HG03064 (cell line): ENCODE measurements at regions not wholly inside any gene's neighbourhood (a gene's known extent, or its start where the extent isn't known, plus 50 kb on each side); places are given as distances from the start of the nearest gene placed in this dataset.
"Not testable (repeated sequence)": the region's sequence is repeated elsewhere in the genome, so short reads cannot be mapped to it uniquely, and the experiment has no call there.

Source experiments
- ATAC-seq: cut with Tn5 transposase; IDR thresholded peaks from one replicate; pipeline ENCODE4 v1.9.1; 2021; ENCODE audit warnings: low read depth; ENCODE audit not compliant: unreplicated experiment

DNA sequence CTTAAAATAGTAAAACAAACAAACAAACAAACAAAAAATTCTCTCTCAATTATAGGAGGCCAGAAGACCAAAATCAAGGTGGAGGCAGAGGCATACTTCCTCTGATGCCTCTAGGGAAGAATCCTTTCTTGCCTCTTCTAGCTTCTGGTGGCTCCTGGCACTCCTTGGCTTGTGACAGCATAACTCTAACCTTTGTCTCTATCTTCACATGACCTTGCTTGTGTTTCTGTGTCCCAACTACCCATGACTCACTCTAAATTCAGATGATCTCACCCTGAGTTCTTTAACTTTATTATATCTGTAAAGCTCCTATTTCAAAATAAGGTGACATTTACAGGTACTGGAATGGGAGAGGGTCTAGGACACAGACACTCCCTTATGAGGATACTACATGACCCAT lies 88.3 kb upstream of the ANTXRL start:
- ATAC-seq, result no peak

DNA sequence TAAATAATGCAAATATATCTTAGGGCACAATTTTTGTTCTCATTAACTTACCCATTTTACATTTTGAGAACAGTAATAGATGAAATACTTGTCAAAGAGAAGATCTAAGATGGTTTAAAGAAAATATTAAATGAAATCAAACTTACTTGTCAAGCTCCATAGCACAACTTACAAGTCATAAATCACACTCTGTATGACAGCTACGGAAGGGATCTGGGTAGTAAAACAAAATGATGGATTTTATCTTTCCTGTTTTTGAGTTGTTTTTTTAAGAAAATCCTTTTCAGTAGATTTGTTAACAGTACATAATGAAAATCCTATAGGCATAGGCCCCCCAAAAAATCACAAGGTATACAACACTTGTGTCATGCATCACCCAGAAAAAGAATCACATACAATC lies 84.4 kb upstream of the ANTXRL start:
- ATAC-seq, result not testable (repeated sequence)

DNA sequence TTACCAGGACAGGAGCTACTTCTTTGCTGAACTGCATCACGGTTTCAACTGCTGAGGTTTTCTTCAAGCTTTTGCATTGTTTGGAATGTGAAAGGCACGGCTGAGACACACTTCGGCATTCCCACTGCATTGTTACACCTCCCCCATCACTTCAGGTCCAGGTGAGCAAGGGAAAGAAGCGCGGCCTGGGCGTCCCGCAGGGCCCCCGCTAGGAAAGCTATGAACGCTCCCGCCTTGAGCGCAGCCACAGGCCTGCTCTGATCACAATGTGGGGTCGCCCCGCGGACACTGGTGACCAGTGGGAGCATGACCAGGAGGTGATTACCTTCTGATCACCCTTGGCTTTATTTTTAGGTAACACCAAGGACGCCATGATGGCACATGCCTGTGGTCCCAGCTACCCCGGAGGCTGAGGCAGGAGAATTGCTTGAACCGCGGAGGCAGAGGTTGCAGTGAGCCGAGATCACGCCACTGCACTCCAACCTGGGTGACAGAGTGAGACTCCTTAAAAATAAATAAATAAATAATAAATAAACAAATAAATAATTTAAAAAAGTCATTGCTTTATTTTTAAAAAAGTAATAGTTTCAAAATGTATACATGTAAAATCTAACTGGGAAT lies 82.2 kb upstream of the ANTXRL start:
- not testable (repeated sequence) for ATAC-seq

DNA sequence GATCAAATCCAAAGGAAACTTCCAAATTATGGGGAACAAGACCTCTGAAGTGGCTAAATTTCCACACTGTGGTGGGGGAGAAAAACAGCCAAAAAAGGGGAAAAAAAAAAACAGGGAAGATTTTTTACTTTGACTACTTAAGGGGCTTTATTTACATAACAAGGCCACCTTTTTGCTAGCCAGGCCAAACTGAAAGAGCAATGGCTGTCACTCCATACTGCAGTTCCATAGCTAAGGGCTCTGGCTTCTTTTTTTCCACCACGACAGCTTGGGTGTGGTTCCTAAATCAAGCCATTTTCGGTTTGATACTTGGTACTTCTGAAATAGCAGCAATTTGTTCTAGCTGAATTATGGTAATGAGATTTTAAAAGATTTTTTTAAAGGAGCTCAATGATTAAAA lies 76.4 kb upstream of the ANTXRL start:
- ATAC-seq, result not testable (repeated sequence)

DNA sequence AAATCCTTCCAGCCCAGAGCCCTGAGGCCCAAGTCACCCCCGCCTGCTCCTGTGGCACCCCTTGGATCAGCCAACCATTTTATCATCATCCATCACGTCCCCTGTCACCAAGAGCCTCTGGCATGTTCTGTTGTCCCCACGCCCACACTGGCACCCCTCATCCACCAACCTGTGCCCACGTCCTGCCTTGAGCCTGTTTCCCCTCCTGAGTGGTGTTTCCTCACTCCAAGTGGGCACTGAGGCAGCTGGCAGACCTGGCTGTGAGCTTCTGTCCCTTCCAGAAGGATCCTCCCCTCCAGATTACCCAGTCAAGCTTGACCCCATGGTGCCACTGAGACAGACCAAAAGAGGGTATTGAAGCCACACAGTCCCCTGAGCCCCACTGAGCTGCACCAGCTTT lies 71.4 kb upstream of the ANTXRL start:
- no peak for ATAC-seq

DNA sequence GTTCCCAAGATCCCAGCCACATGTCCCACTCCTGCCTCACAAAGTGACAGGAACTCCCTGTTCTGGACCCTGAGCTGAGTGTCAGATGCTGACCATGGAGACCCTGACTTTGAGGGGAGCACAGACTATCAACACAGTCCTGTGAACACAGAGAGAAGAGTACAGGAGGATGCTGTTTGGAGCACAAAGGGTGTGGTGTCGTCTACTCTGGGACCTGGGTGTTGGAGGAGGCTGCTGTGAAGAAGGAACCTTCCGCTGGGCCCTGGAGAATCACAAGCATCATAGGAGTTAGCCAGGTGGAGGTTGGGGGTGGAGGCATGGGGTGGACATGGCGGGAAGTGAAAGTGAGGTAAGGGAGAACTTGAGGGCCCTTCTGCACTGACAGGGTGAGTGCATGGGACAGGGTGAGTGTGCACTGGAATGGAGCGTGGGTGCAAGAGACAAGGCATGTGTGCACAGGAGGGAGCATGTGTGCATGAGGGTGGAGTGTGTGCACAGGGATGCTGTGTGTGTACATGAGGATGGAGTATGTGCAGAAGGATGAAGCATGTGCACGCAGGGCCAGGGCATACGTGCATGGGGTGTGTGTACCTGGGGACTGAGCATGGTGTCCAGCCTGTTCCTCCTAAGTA lies 70.7 kb upstream of the ANTXRL start:
- no peak for ATAC-seq

DNA sequence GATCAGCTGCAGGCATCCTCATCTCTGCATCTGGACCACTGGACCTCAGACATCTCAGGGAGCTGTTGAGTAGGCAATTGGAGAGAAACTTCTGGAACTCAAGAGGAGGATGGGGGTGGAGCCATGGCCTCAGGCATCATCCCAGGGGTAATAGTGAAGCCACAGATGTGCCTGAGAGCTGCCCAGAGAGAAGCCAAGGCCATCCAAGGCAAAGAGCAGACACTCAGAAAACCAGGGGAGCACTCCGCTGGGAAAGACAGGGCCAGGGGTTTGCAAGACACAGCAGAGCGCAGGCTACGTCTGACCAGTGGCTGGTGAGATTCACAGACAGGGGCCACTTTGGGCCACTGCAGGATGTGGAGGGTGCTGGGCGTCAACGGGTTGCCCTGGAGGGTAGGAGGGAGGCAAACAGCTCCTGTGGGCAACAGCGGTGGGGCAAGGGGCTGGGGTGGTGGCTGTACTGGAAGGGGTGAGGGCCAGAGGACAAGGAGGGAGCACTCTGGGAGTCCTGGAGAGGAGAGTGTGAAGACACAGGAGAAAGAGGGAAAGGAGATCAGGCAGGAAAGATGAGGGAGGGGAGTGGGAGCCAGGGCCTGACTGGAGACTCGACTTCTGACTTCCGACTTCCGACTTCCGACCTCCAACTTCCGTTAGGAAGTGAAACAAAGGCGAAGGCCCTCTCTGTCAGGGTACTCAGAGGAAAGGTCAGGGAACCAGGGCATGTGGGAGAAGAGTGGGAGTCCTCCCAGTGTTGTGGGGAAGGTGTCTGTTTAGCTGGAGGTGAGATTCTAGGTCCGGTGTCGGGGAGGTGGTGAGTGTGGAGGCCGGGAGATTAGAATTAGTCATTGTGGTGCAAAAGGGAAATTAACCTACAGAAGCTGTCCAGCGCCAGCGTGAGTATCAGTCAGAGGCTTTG lies 69.7 kb upstream of the ANTXRL start:
- ATAC-seq, result no peak

DNA sequence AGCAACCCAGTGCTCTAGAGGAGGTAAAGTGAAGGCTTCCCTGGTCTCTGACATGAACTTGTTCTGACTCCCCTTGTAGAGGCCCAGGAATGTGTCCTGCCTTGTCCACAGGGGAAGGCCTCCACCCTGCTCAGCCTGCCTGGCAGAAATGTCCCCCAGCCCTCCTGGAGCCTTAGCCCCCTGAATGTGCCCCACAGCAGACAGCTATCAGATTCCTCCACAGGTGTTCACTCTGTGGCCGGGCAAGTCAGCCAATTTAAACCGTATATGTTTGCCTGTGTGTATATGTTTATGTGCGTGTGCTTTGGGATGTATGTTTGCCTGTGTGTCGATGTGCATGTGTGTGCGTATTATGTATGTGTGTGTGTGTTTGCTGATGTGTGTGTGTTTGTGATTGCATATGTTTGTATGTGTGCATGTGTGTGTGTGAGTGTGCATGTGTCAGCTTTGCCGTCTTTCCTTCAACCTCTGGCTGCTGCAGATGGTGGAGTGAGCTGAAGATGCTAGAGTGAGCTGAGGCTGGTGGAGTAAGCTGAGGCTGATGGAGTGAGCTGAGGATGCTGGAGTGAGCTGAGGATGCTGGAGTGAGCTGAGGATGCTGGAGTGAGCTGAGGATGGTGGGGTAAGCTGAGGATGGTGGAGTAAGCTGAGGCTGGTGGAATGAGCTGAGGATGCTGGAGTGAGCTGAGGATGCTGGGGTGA lies 68.9 kb upstream of the ANTXRL start:
- ATAC-seq, result no peak

DNA sequence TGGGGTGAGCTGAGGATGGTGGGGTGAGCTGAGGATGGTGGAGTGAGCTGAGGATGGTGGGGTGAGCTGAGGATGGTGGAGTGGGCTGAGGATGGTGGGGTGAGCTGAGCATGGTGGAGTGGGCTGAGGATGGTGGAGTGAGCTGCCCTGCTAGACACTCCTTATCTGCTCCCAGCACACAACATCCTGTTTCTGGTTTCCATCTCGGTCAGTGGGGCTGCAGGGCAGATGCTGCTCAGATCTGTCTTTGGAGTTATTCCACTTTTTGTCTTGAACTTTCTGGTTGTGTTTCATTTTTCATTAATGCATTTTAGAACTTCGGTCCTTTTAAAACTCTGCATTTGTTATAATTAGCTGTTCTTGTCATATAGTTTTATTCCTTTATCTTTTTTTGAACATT lies 67.9 kb upstream of the ANTXRL start:
- ATAC-seq, result no peak

DNA sequence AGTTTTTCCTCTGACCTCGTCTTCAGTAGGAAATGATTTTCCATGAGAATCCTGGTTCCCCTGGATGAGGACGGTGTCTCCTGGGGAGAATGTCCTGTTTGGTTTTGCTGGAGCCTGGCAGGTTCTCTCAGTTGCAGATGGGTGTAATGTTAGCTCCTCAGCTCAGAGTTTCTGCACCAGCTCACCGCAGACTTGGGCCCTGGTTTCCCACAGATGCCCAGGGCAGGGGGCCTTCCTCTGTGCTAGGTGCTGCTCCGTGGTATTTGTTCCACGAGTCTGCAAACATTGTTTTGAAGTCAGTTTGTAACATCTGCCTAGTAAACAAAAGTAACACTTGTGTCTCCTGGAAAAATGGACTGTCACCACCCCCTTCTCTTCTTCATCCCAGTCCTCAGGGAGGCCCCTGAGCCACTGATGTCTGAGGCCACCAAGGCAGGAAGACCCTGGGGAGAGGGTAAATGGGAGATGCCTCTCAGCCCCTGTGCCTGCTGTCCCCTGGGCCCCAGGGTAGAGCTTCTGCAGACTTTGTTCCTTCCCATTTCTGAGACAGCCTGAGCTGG lies 67.3 kb upstream of the ANTXRL start:
- ATAC-seq, result not testable (repeated sequence)

DNA sequence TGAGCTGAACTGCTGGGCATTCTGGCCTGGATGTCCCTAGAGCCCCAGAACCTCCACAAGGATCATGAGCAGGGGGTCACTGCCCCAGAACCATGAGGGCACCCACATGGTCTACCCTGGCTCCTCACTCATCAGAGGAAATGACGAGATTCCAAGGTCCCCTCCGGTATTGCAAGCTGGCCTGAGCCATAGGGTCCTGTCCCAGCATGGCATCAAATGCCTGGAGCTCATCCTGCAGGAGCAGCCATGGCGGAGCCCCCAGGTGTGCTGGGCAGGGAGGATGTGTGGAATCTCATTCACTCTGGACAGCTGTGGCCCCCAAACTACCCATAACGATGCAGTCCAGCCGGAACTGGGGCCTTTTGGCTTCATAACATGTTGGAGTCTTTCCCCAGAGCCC lies 66.6 kb upstream of the ANTXRL start:
- no peak for ATAC-seq

DNA sequence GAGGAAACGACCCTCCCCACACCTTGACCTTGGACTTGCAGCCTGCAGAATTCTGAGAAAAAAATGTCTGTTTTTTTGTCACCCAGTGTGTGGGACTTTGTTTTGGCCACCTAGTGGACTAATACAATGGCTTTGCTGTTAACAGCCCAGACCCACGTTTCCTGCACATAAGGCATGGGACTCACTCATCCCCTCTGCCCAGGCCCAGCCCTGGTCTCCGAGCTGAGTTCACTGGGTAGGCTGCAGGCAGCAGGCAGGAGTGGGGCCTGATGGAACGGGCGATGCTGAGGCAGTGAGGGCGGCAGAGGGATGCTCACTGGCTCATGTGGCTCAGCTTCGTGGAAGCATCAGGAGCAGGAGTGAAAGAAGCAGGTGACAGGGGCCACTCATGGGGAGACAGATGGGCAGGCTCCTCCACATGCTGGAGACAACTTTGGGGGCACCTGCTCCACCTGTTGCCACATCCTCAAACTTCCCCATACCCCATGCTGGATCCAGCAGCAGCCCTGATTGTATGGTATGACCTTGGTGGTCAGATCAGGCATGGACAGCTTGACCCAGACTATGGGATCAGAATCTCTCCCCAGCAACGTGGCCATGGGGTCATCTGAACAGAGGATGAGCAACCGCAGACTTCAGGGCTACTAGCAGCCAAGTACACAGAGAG lies 65.8 kb upstream of the ANTXRL start:
- no peak for ATAC-seq

DNA sequence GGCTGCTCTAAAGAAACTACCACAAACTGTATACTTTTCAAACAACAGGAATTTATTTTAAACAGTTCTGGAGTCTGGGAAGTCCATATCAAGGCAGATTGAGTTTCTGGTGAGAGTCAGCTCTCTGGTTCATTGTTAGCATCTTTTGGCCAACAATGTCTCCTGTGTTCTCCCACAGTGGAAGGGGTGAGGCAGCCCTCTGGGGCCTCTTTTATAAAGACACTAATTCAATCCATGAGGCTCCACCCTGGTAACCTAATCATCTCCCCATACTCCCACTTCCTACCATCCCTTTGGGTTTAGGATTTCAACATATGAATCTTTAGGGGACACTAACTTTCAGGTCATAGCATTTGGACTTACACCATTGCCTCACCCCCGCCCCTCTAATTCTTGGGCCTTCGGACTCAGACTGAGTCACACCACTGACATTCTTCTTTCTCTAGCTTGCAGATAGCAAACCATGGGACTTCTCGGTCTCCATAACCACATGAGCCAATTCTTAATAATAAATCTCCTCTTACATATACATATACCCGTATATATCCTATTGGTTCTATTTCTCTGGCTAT lies 64.3 kb upstream of the ANTXRL start:
- no peak for ATAC-seq

DNA sequence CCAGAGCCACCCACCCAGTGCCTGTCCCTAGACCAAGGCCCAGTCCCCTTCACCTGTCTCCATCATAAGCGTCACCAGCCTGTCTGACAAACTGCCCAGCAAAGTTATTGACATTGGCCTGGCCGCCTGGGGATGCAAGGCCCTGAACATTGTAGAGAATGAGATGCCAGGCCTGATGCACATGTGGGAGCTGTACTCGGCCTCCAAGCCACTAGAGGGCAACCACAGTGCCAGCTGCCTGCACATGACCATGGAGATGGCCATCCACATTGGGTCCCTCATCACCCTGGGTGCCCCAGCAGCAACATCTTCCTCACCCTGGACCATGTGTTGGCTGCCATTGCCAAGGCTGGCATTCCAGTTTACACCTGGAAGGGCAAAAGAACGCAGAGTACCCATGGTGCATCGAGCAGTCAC lies 63.7 kb upstream of the ANTXRL start:
- no peak for ATAC-seq

DNA sequence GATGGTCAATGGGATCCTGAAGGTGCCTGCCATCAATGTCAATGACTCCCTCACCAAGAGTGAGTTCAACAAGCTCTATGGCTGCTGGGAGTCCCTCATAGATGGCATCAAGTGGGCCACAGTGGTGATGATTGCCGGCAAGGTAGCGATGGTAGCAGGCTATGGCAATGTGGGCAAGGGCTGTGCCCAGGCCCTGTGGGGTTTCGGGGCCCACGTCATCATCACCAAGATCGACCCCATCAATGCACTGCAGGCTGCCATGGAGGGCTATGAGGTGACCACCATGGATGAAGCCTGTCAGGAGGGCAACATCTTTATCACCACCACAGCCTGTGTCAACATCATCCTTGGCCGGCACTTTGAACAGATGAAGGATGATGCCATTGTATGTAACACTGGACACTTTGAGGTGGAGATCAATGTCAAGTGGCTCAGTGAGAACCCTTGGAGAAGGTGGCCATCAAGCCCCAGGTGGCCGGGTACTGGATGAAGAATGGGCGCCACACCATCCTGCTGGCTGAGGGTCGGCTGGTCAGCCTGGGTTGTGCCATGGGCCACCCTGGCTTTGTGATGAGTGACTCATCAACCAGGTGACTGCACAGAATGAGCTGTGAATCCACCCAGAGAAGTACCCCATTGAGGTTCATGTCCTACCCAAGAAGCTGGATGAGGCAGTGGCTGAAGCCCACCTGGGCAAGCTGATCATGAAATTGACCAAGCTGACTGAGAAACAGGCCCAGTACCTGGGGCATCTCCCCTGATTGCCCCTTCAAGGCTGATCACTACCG lies 63.0 kb upstream of the ANTXRL start:
- no peak for ATAC-seq

DNA sequence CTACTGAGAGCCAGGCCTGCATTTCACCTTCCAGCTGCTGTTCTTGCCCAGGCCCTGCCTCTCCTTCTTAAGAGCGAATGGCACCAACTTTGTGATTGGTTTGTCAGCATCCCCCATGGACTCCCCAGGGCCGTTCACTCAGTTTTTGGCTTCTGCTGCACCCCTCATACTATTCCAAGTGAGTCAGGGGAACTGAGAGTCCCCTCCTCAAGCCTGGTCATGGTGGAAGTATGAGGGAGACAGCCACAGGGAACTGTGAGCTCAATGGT lies 62.4 kb upstream of the ANTXRL start:
- ATAC-seq, result no peak

DNA sequence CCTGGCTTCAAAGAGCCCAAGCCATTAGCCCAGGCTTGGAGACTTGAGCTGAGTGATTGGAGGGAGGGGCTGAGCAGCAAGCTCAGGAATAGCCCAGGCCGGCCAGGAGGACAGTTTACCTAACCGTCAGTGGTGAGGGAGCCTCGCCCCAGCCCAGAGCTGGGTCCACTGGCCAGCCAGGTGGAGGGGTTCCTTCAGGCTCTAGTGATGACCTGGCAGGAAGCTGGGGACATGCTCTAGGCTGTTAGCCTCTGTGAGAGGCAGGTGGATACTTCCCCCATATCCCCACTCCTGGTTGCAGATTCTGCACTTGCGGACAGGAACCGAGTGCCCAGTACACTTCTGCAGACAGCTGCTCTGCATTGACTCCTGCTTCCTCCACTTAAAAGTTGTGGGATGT lies 61.2 kb upstream of the ANTXRL start:
- no peak for ATAC-seq

DNA sequence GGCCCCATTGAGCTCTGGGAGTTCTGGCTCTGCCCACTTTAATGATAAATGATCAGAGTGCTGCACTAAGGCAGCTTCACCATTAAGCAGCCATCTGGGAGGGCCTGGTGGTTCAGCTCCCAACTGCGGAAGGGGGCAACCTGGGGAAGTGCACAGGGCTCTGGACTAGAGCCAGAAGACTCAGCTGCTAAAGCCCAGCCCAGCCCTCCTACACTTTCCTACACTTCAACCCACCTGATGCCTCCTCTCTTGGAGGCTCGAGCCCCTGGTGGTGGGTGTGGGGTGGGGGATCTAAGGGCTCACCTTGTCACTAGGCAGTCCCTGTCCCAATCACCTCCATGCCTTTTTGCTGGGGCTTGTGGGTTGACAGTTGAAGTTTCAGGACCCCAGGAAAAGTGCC lies 60.6 kb upstream of the ANTXRL start:
- no peak for ATAC-seq

DNA sequence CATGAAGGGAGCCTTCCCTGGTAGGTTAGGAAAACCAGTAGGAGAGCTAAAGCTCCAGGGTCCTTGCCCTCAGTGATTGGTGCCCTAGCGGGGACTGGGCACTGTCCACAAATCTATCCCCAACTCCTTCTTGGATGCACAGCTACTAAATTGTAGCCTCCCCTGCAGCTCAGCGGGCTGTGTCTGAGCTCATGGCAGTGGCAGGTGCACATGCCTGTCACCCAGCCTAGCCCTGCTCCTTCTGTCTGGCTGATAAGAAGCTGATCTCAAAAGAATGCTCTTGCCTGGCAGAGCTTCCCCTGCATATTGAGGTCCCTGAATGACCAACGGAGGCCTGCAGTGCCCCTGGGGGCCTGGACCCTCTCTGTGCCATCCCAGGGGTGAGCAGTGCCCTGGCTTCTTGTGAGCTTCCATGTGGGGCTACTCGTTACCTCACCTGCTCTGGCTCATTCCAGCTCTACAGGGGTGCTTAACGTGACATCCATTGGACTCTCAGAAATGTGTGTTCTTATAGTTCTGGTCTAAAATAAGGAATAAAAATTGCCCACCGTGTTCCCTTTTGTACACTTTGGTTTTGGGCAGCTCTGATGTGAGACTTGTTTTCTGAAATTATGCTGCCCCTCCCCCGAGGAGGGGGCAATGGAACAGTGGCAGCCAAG lies 59.8 kb upstream of the ANTXRL start:
- no peak for ATAC-seq
